Femur (tissue), 1 donor: ENCODE measurements at regions not wholly inside any gene's neighbourhood (a gene's known extent, or its start where the extent isn't known, plus 50 kb on each side); places are given as distances from the start of the nearest gene placed in this dataset.

Source experiments
- DNase-seq: peaks from one replicate; pipeline ENCODE4 v3.0.0-alpha.2; 2017

- no peak for DNase-seq
Observed at GRCh38 chr11:69415411-69416142, 65.9 kb upstream of the LINC01488 start.

- no peak for DNase-seq
Observed at GRCh38 chr11:69416143-69416515, 65.3 kb upstream of the LINC01488 start.

- DNase-seq: peak; percentile 59
Observed at GRCh38 chr11:69416762-69417698, 64.4 kb upstream of the LINC01488 start.

- no peak for DNase-seq
Observed at GRCh38 chr11:69417699-69418085, 63.8 kb upstream of the LINC01488 start.

- no peak for DNase-seq
Observed at GRCh38 chr11:69418576-69419296, 62.7 kb upstream of the LINC01488 start.

- no peak for DNase-seq
Observed at GRCh38 chr11:69419662-69420395, 61.6 kb upstream of the LINC01488 start.

GRCh38 chr11:69422645-69423044, 58.8 kb upstream of the LINC01488 start:
- no peak for DNase-seq

GRCh38 chr11:69423181-69423580, 58.3 kb upstream of the LINC01488 start:
- no peak for DNase-seq

GRCh38 chr11:69423611-69424385, 57.7 kb upstream of the LINC01488 start:
- DNase-seq: no peak

GRCh38 chr11:69424748-69425147, 56.7 kb upstream of the LINC01488 start:
- no peak for DNase-seq

- no peak for DNase-seq
Observed at GRCh38 chr11:69425444-69425843, 56.0 kb upstream of the LINC01488 start.

GRCh38 chr11:69425895-69426544, 55.4 kb upstream of the LINC01488 start:
- DNase-seq: no peak

GRCh38 chr11:69427337-69427736, 54.1 kb upstream of the LINC01488 start:
- DNase-seq: no peak

GRCh38 chr11:69427906-69428880, 53.3 kb upstream of the LINC01488 start:
- no peak for DNase-seq

GRCh38 chr11:69429716-69430491, 51.6 kb upstream of the LINC01488 start:
- no peak for DNase-seq

GRCh38 chr11:69430566-69430965, 50.9 kb upstream of the LINC01488 start:
- no peak for DNase-seq

- DNase-seq: no peak
Observed at GRCh38 chr11:69431136-69431535, 50.3 kb upstream of the LINC01488 start.
